ENCODE measurements at regions not wholly inside any gene's neighbourhood (a gene's known extent, or its start where the extent isn't known, plus 50 kb on each side); places are given as distances from the start of the nearest gene placed in this dataset.

- TF ChIP-seq, protein P1, sequence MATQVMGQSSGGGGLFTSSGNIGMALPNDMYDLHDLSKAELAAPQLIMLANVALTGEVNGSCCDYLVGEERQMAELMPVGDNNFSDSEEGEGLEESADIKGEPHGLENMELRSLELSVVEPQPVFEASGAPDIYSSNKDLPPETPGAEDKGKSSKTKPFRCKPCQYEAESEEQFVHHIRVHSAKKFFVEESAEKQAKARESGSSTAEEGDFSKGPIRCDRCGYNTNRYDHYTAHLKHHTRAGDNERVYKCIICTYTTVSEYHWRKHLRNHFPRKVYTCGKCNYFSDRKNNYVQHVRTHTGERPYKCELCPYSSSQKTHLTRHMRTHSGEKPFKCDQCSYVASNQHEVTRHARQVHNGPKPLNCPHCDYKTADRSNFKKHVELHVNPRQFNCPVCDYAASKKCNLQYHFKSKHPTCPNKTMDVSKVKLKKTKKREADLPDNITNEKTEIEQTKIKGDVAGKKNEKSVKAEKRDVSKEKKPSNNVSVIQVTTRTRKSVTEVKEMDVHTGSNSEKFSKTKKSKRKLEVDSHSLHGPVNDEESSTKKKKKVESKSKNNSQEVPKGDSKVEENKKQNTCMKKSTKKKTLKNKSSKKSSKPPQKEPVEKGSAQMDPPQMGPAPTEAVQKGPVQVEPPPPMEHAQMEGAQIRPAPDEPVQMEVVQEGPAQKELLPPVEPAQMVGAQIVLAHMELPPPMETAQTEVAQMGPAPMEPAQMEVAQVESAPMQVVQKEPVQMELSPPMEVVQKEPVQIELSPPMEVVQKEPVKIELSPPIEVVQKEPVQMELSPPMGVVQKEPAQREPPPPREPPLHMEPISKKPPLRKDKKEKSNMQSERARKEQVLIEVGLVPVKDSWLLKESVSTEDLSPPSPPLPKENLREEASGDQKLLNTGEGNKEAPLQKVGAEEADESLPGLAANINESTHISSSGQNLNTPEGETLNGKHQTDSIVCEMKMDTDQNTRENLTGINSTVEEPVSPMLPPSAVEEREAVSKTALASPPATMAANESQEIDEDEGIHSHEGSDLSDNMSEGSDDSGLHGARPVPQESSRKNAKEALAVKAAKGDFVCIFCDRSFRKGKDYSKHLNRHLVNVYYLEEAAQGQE (IDR thresholded peaks at IDR 0.05) = no peak
- no peak for TF ChIP-seq NR2F2 (IDR thresholded peaks at IDR 0.05)
- no peak for TF ChIP-seq RXRA (IDR thresholded peaks at IDR 0.05)
Measured at GRCh38 chr6:153424719-153425400, 293.8 kb upstream of the RGS17 start (continued).

DNA sequence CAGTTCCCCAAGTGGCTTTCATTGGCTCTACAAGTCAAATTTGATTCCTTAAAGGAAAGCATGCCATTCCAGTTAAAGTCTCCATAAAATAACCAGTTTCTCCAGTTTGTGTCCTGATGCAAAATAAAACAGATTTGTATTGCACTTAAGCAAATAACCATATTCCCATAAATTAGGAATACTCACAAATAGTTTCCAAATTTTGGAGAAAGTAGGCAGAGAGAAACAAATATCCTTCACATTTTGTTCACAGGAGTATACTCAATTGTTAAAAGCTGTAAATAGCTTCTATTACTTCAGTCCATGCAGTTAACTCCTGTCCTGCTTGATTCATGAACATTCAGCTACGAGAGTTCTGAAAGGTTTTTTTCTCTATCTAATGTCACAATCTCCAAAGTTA, 281.4 kb upstream of the RGS17 start:
- Histone ChIP-seq H3K9me3 (ENCODE audit: control insufficient read depth in 4 of 4, low read length in 3 of 4) (no peaks in the 10 kb centered on the region), H3K4me1 (ENCODE audit: control insufficient read depth in 4 of 4, insufficient read depth in 4 of 4, low read length in 3 of 4) (no peaks in the 10 kb centered on the region), H3K4me3 (ENCODE audit: low read depth in 1 of 3, low read length in 3 of 3) (no peak overlapping the region), H3K27me3 (ENCODE audit: control insufficient read depth in 4 of 4, insufficient read depth in 4 of 4, low read length in 3 of 4) (no peaks in the 10 kb centered on the region), H3K27ac (ENCODE audit: low read depth in 1 of 2, low read length in 2 of 2) (no peak overlapping the region), H3K9ac (ENCODE audit: low read depth in 1 of 2, low read length in 2 of 2) (no peak overlapping the region), H3K36me3 (ENCODE audit: control insufficient read depth in 4 of 4, insufficient read depth in 3 of 4, low read depth in 1 of 4, low read length in 3 of 4) (no peaks in the 10 kb centered on the region)
- 47% methylated on average over 1 of the region's 1 CpG for WGBS
- DNase-seq (ENCODE audit: low spot score) = no peak
- TF ChIP-seq, protein P1 (IDR thresholded peaks at IDR 0.05) = no peak
- TF ChIP-seq RAD21 (IDR thresholded peaks at IDR 0.05) (no peak), GABPA (IDR thresholded peaks at IDR 0.05 in 1 of 2, conservative IDR thresholded peaks at IDR 0.05 in 1 of 2) (no peak), SP1 (IDR thresholded peaks at IDR 0.05) (no peak), CTCF (IDR thresholded peaks at IDR 0.05; ENCODE audit: low read depth, low read length, missing input control) (no peak), ATF3 (IDR thresholded peaks at IDR 0.05) (no peak), RXRA (IDR thresholded peaks at IDR 0.05) (no peak), MAX (IDR thresholded peaks at IDR 0.05) (no peak), TAF1 (conservative IDR thresholded peaks at IDR 0.05) (no peak), JUND (IDR thresholded peaks at IDR 0.05) (no peak), YY1 (IDR thresholded peaks at IDR 0.05) (no peak), NR2F2 (IDR thresholded peaks at IDR 0.05) (no peak), EGR1 (IDR thresholded peaks at IDR 0.05; ENCODE audit: low read depth in 2 of 2) (no peak), HNF4G (IDR thresholded peaks at IDR 0.05) (no peak)
- TF ChIP-seq, protein P2, sequence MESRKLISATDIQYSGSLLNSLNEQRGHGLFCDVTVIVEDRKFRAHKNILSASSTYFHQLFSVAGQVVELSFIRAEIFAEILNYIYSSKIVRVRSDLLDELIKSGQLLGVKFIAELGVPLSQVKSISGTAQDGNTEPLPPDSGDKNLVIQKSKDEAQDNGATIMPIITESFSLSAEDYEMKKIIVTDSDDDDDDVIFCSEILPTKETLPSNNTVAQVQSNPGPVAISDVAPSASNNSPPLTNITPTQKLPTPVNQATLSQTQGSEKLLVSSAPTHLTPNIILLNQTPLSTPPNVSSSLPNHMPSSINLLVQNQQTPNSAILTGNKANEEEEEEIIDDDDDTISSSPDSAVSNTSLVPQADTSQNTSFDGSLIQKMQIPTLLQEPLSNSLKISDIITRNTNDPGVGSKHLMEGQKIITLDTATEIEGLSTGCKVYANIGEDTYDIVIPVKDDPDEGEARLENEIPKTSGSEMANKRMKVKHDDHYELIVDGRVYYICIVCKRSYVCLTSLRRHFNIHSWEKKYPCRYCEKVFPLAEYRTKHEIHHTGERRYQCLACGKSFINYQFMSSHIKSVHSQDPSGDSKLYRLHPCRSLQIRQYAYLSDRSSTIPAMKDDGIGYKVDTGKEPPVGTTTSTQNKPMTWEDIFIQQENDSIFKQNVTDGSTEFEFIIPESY (IDR thresholded peaks at IDR 0.05) = no peak
